ENCODE measurements at regions not wholly inside any gene's neighbourhood (a gene's known extent, or its start where the extent isn't known, plus 50 kb on each side); places are given as distances from the start of the nearest gene placed in this dataset.
A peak's percentile ranks its signal among the peaks of the same experiment; 100 is the strongest.

DNA sequence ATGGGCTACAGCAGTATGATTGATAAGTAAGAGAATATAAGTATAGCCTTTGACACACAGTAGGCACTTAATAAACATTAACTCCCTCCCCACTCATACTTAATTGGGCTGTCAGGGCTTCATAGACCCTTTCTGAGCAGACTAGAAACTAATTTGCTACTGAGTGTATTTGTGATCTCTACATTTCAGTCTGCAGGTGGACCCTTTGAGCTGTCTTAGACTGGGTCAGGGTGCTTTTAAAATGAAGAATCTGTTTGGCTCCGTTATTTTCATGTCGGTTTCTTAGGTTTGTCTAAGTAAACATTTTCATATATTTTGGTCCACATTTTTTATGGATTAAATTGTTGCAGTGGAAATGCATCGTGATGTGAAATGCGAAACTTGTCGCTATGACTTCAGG, 50.3 kb upstream of the SELENOK start:
- H3K79me2 ChIP-seq (ENCODE audit: control insufficient read depth, insufficient read depth, low read length) = no peaks in the 10 kb centered on the region
- intact Hi-C loops (cut with micrococcal nuclease) (no loop called here), in situ Hi-C loops (cut with MboI) (no loop called here)
- no peaks in the 10 kb centered on the region for H3K36me3 ChIP-seq (ENCODE audit: control insufficient read depth, insufficient read depth, low read length)
- no peak overlapping the region for H3K4me2 ChIP-seq (ENCODE audit: insufficient read depth, low read length)
- H4K20me1 ChIP-seq (replicated peaks; ENCODE audit: control insufficient read depth, insufficient read depth, low read length) = no peaks in the 10 kb centered on the region
- ChIA-PET POLR2A (no interaction called here), CTCF (ENCODE audit: low intra/inter-chr PET ratio) (no interaction called here)
- no peak overlapping the region for H3K9ac ChIP-seq (ENCODE audit: insufficient read depth in 1 of 2, low read depth in 2 of 2, low read length in 2 of 2)
- H2AFZ ChIP-seq (ENCODE audit: low read depth, low read length) = no peak overlapping the region
- BruUV-seq (replicated peaks) = no TSS peak
- H3K27me3 ChIP-seq (ENCODE audit: control insufficient read depth in 2 of 2, insufficient read depth in 2 of 2, low read length in 2 of 2) = no peaks in the 10 kb centered on the region
- no peaks in the 10 kb centered on the region for H3K4me1 ChIP-seq (replicated peaks in 1 of 2; ENCODE audit: control insufficient read depth in 2 of 2, insufficient read depth in 2 of 2, low read length in 2 of 2)
- DNase-seq (ENCODE audit: extremely low read depth in 1 of 4, low spot score in 3 of 4) (no peak), ATAC-seq (no peak), FAIRE-seq (no peak)
- 2% methylated on average over 5 of the region's 5 CpGs for WGBS (ENCODE audit: insufficient coverage, low coverage, missing lambda C conversion rate)
- no peaks in the 10 kb centered on the region for H3K9me1 ChIP-seq (ENCODE audit: control insufficient read depth, insufficient read depth, low read length)
- TF ChIP-seq CTCF (IDR thresholded peaks at IDR 0.05 in 2 of 3, conservative IDR thresholded peaks at IDR 0.05 in 1 of 3; ENCODE audit: insufficient read depth in 2 of 3, low read depth in 1 of 3, low read length in 3 of 3) = peak in 1 of 3 experiments; percentile 6; a peak in 1 of 6 replicates
- TF ChIP-seq GTF2F1 (IDR thresholded peaks at IDR 0.05; ENCODE audit: low read depth, low read length) = no peak
- TF ChIP-seq ZNF217 (CRISPR knock-in tag; IDR thresholded peaks at IDR 0.05) = no peak
- no peak for TF ChIP-seq ATF2 (CRISPR knock-in tag; IDR thresholded peaks at IDR 0.05)
- peak in 1 of 2 experiments; percentile 6; a peak in 1 of 4 replicates for TF ChIP-seq RAD21 (CRISPR knock-in tag; conservative IDR thresholded peaks at IDR 0.05 in 1 of 2, IDR thresholded peaks at IDR 0.05 in 1 of 2)
- no peaks in the 10 kb centered on the region for H3K9me3 ChIP-seq (replicated peaks; ENCODE audit: control insufficient read depth, insufficient read depth, low read depth, low read length)
- no peak overlapping the region for H3K27ac ChIP-seq (ENCODE audit: extremely low read depth, low read depth, low read length)
- H3K4me3 ChIP-seq = no peak overlapping the region

Data from K562 (cell line).